ENCODE measurements at regions not wholly inside any gene's neighbourhood (a gene's known extent, or its start where the extent isn't known, plus 50 kb on each side); places are given as distances from the start of the nearest gene placed in this dataset.
"Not testable (repeated sequence)": the region's sequence is repeated elsewhere in the genome, so short reads cannot be mapped to it uniquely, and the experiment has no call there.

GRCh38 chrX:465418-466215 lies 78.9 kb upstream of the PPP2R3B start:
- DNase-seq = no peak

GRCh38 chrX:466836-467235 lies 80.1 kb upstream of the PPP2R3B start:
- DNase-seq = not testable (repeated sequence)

GRCh38 chrX:467686-468085 lies 81.0 kb upstream of the PPP2R3B start:
- not testable (repeated sequence) for DNase-seq

- no peak for DNase-seq
Observed at GRCh38 chrX:468979-469378, 82.3 kb upstream of the PPP2R3B start.

- no peak for DNase-seq
Observed at GRCh38 chrX:470686-471085, 84.0 kb upstream of the PPP2R3B start.

GRCh38 chrX:471281-471680 lies 84.6 kb upstream of the PPP2R3B start:
- DNase-seq = no peak

- DNase-seq = not testable (repeated sequence)
Observed at GRCh38 chrX:472275-472674, 85.6 kb upstream of the PPP2R3B start.

- no peak for DNase-seq
Observed at GRCh38 chrX:475926-476723, 89.4 kb upstream of the PPP2R3B start.

- DNase-seq = no peak
Observed at GRCh38 chrX:476724-477075, 90.0 kb upstream of the PPP2R3B start.

- no peak for DNase-seq
Observed at GRCh38 chrX:477441-478012, 90.8 kb upstream of the PPP2R3B start.

- no peak for DNase-seq
Observed at GRCh38 chrX:479273-479981, 92.7 kb upstream of the PPP2R3B start.

- no peak for DNase-seq
Observed at GRCh38 chrX:480861-481417, 94.2 kb upstream of the PPP2R3B start.

- no peak for DNase-seq
Observed at GRCh38 chrX:482192-482701, 95.5 kb upstream of the PPP2R3B start.

- no peak for DNase-seq
Observed at GRCh38 chrX:482702-483203, 96.0 kb upstream of the PPP2R3B start.

- no peak for DNase-seq
Observed at GRCh38 chrX:485368-485767, 98.7 kb upstream of the PPP2R3B start.

- no peak for DNase-seq
Observed at GRCh38 chrX:486325-486724, 99.6 kb upstream of the PPP2R3B start.

- DNase-seq = no peak
Observed at GRCh38 chrX:487836-488235, 101.1 kb upstream of the PPP2R3B start.

GRCh38 chrX:489820-490219 lies 103.1 kb upstream of the PPP2R3B start:
- DNase-seq = no peak

- no peak for DNase-seq
Observed at GRCh38 chrX:497186-498014, 110.7 kb upstream of the PPP2R3B start.

- not testable (repeated sequence) for DNase-seq
Observed at GRCh38 chrX:498901-499300, 112.2 kb upstream of the PPP2R3B start.

- no peak for DNase-seq
Observed at GRCh38 chrX:499870-500364, 113.2 kb upstream of the PPP2R3B start.
